Epithelial cell of proximal tubule (primary cell): ENCODE measurements at regions not wholly inside any gene's neighbourhood (a gene's known extent, or its start where the extent isn't known, plus 50 kb on each side); places are given as distances from the start of the nearest gene placed in this dataset.

Source experiments
- DNase-seq: peaks from one replicate; pipeline ENCODE4 v3.0.0-alpha.2; 2011; ENCODE audit warnings: low read depth
- H3K4me3 ChIP-seq: 2 replicates; pipeline ENCODE4 v1.5.1; 2011; ENCODE audit warnings: low read depth, mild to moderate bottlenecking, low read length
- TF ChIP-seq, protein P1 (sequence below): conservative IDR thresholded peaks from 2 replicates; pipeline ENCODE4 v1.5.1; 2012; ENCODE audit warnings: low read depth, mild to moderate bottlenecking, low read length

DNA sequence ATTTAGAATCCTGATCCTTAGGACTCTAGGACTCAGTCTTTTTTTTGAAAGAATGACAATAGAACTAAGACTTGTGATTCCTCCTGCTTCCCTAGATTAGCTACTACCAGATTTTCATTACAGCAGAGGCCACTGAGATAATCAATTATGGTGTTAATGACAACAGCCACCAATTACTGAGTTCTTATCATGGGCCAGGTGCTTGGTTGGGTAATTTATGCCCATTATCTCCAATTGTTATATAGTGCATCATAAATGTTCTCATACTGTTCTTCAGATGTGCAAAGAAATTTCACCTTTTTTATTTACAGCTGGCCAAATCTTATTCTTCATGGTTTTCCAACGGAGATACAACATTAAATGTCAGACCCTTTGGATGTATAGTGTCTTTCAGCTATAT lies 162.9 kb upstream of the CMC1 start:
- TF ChIP-seq, protein P1, sequence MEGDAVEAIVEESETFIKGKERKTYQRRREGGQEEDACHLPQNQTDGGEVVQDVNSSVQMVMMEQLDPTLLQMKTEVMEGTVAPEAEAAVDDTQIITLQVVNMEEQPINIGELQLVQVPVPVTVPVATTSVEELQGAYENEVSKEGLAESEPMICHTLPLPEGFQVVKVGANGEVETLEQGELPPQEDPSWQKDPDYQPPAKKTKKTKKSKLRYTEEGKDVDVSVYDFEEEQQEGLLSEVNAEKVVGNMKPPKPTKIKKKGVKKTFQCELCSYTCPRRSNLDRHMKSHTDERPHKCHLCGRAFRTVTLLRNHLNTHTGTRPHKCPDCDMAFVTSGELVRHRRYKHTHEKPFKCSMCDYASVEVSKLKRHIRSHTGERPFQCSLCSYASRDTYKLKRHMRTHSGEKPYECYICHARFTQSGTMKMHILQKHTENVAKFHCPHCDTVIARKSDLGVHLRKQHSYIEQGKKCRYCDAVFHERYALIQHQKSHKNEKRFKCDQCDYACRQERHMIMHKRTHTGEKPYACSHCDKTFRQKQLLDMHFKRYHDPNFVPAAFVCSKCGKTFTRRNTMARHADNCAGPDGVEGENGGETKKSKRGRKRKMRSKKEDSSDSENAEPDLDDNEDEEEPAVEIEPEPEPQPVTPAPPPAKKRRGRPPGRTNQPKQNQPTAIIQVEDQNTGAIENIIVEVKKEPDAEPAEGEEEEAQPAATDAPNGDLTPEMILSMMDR, result no peak
- no peak overlapping the region for H3K4me3 ChIP-seq
- no peak for DNase-seq

DNA sequence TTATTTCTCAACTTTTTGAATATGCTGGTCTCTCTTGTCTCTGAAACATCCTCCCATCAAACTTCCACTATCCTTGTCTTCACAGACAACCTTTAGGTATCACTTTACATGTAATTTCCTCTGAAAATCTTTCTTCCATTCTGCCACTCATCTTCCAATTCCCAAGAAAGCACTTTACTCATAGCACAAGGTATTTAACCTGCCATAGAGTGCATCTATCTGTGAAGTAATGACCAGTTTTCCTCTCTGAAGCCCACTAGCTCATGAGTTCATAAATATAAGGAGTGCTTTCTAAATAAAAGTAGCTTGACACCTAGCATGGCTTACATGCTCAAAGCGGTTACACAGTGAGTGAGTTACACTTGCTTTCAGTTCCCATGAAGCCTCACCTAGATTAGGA lies 160.7 kb upstream of the CMC1 start:
- no peak for DNase-seq
- no peak overlapping the region for H3K4me3 ChIP-seq
- TF ChIP-seq, protein P1, result no peak

DNA sequence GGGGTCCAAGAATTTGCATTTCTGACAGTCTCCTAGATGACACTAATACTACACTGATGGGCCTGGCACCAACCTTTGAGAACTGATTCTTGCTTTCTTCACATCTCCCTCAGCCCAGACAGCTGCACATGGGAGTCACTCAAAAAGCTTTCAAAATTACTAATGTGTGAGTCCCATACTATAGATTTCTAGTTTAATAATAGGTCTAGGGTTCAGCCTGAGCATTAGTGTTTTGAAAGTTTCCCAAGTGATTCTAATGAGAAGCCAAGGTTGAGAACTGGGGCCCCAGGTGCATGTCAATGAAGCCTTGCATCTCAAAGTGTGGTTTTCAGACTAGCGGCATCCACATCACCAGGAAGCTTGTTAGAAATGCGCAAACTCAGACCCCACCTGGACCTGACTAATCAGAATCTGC lies 159.9 kb upstream of the CMC1 start:
- no peak overlapping the region for H3K4me3 ChIP-seq

DNA sequence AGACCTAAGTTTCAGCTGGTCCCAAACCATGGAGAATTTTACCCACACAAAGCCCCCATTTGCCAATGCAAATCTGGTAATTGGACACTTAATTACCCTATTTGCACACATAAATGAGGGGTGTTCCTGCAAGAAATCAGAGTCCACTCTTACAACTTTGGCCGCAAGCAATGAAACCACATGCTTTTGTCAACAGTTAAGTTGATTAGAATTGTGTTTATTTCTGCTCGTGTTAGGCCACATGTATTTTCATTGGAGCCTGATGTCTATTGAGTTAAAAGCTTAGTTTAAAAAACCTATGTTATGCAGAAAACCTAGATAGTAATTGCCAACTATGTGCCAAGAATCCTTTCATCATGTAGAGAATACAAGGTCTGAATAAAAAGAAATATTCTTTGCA lies 153.8 kb upstream of the CMC1 start:
- H3K4me3 ChIP-seq, result no peak overlapping the region
- DNase-seq, result no peak
- TF ChIP-seq, protein P1, result no peak

More for the DNA sequence above, 159.9 kb upstream of the CMC1 start:
- no peak for DNase-seq
- TF ChIP-seq, protein P1, result no peak

DNA sequence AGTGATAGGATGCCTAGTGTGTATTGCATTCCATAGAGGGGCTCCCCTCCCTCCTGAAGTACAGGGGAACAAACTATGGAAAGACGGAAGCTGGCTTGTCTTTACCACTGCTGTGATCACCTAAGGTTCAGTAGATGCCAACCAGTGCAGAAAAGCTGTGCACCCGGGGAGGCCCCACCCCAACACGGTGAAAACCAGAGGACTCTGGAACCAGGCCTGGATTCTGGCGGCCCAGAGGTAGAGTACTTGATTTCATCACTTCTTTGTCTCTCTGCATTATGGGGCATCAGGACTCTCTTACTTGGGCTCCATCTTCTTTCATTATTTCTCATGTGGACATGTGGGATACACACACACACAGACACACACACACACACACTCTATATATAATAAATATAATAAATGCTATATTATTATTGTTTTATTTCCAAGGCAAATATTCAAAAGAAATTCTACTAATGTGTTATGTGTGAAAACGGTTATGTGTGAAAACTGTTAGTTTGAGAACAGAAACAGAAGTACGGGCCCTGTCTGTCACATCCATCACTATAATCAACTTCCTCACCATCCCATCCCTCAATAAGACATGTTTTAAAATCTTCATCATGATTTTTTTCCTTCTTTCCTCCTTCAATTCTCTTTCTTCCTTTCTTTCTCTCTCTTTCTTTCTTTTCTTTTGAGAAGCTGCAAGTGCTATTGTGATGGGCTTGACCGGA lies 152.4 kb upstream of the CMC1 start:
- no peak for DNase-seq
- H3K4me3 ChIP-seq, result no peak overlapping the region
- TF ChIP-seq, protein P1, result no peak

DNA sequence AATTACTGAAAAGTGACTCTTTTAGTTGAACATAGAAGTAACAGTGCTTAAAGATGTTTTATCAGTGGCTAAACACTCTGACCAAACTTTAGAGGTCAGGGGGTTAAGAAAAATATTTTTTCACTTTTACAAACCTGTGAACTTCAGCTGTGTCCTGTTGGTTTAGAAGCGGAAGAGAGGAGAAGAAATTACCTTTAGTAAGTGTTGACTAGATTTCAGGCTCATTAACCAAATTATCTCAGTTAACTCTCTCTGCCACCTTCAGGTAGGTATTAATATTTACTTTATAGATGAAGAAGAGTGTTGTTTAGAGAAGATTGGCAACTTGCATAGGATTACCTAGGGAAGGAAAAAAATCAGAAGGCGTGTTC lies 151.9 kb upstream of the CMC1 start:
- TF ChIP-seq, protein P1, result no peak
- DNase-seq, result no peak
- no peak overlapping the region for H3K4me3 ChIP-seq

DNA sequence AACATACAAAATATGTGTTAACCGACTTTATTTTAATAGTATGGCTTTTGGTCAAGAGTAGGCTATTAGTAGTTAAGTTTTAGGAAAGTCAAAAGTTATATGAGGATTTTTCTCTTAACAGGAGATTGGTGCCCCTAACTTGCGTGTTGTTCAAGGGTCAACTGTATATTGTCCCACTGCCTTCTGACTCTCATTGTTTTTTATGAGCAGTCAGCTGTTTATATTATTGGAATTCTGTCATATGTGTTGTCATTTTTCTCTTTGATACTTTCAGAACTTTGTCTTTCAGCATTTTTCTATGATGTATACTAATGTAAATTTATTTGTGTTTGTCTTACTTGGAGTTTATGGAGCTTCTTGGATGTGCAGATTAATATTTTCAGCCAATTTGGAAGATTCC lies 142.1 kb upstream of the CMC1 start:
- DNase-seq, result no peak
- H3K4me3 ChIP-seq, result no peak overlapping the region
- TF ChIP-seq, protein P1, result no peak
